HG03280 (cell line): ENCODE measurements at regions not wholly inside any gene's neighbourhood (a gene's known extent, or its start where the extent isn't known, plus 50 kb on each side); places are given as distances from the start of the nearest gene placed in this dataset.
"Not testable (repeated sequence)": the region's sequence is repeated elsewhere in the genome, so short reads cannot be mapped to it uniquely, and the experiment has no call there.

Source experiments
- ATAC-seq: cut with Tn5 transposase; IDR thresholded peaks from one replicate; pipeline ENCODE4 v1.9.1; 2021; ENCODE audit warnings: mild to moderate bottlenecking, moderate library complexity; ENCODE audit not compliant: unreplicated experiment

DNA sequence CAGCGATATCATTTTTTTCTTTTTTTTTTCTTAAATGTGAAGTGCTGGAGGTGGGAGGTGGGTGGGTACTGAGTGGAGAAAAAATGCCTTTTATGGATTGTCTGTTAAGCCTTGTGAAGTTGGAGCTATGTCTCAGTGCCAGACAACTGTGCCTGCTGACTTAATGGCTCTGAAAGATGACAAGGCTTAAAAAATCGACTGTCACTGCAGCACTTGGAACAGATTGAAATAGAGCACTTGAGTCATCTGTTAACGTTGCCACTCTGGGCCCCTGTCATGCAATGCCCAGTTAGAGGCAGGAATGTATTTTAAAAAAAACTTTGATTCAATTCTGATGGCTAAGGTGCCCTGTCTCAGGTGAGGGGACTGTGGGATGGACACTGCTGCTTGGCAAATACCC, 108.2 kb upstream of the HS3ST2 start:
- ATAC-seq, result no peak

DNA sequence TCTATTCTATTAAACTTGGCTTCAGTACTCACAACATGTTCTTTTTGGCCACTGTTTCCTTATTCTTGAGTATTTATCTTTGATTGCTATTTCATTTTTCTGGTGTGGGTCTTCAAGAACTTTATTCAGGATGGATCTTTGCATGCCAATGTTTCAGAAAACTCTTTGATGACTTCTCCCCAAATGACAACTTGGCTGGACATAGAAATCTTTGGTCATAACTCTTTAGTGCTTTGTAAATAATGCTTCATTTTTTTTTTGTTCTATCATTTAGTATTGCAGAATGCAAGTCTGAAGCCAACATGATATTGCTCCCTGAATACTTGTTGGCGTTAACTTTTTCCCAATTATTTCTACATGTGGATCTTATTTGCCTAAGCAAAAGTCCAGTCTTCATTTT, 103.6 kb upstream of the HS3ST2 start:
- no peak for ATAC-seq

DNA sequence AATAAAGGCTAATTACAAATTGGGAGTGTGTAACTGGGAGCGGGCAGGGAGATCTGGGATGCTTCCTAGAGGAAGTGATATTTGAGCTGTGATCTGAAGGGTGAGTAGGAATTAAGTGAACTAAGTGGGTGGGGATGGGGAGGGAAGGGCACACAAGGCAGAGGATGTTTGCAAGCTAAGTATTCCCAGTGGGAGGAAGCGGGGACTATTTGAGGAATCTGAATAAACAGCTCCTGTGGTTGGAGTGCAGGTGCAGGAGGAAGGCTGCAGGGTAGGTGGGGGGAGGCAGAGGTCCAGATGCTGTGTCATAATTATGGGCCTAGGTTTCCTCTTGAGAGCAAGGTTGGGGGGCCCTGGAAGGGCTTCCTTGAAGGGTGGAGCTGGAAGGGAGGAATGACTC, 102.1 kb upstream of the HS3ST2 start:
- ATAC-seq, result no peak

DNA sequence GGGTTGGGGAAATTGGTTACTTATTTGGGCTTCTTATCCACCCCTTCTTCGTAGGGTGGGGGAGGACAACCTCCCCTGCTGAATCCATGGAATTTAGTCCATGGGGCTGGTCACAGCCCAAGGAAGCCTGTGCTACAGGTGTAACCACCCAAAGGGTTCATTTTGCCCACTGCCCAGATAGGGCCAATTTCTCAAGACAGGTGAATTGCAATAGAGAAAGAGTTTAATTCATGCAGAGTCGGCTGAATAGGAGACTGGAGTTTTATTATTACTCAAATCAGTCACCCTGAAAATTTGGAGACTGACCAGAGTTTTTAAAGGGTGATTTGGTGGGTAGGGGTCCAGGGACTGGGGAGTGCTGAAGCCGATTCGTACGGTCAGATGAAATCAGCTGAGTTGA, 101.5 kb upstream of the HS3ST2 start:
- ATAC-seq, result no peak

DNA sequence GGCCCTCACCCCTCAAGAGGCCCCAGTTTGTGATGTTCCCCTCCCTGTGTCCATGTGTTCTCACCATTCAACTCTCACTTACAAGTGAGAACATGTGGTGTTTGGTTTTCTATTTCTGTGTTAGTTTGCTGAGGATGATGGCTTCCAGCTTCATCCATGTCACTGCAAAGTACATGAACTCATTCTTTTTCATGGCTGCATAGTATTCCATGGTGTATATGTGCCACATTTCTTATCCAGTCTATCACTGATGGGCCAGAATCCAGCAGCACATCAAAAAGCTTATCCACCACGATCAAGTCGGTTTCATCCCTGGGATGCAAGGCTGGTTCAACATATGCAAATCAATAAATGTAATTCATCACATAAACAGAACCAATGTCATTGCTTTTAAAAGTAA, 95.4 kb upstream of the HS3ST2 start:
- not testable (repeated sequence) for ATAC-seq

DNA sequence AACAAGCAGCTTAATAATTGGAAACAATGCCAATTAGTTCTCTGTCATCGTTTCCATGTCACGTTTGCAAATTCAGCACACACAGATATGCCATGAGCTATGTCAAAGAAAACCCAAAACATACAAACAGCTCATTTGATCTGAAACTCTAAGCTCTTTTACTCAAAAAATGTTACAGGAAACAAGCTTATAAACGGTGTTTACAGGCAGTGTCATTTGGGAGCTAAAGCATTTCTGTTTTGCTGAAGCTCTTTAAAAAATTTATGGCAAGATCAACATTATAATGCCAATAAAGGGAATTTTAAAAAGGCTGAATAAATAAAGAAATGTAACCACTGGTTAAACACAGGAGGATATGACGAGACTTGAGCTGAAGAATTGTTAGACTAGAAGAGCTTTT, 94.0 kb upstream of the HS3ST2 start:
- no peak for ATAC-seq

DNA sequence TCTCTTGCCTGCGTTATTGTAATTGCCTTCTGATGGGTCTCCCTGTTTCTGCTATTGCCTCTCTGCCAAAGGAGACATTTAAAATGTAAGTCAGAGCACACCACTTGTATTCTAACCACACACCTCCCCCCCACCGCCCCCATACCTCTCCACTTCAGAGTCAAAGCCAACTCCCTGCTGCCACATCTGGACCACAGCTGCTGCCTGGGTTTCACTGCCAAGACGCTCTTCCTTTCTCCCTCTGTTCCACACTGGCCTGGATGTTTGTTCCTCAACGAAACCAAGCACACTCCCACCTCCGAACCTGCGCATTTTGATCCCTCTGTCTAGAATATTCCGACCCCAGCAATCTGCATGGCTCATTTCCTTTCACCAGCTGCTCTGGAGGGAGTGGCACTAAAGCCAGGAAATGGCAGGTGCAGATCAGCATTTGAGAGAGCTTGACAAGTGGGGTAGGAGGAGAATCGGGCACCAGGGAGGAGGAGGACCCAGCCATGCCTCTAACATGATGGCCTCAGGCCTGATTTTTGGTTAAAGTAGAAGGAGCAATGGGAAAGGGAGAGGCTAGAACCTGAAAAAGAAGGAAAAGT, 92.4 kb upstream of the HS3ST2 start:
- ATAC-seq, result no peak

DNA sequence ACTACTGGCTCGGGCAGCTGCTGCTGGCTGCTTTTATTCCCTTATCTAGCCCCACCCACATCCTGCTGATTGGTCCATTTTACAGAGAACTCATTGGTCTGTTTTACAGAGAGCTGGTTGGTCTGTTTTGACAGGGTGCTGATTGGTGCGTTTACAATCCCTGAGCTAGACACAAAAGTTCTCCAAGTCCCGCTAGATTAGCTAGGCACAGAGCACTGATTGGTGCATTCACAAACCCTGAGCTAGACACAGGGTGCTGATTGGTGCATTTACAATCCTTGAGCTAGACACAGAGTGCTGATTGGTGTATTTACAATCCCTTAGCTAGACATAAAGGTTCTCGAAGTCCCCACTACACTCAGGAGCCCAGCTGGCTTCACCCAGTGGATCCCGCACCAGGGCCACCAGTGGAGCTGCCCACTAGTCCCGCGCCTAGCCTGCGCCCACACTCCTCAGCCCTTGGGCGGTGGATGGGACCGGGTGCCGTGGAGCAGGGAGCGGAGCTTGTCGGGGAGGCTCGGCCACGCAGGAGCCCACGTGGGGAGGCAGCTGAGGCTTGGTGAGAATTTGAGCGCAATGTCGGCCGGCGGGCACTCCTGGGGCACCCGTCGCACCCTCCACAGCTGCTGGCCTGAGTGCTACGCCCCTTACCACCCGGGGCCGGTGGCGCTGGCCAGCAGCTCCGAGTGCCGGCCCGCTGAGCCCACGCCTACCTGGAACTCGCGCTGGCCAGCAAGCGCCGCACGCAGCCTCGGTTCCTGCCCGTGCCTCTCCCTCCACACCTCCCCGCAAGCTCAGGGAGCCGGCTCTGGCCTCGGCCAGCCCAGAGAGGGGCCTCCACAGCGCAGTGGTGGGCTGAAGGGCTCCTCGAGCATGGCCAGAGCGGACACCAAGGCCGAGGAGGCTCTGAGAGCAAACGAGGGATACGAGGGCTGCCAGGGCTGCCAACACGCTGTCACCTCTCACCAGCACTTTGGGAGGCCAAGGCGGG, 91.1 kb upstream of the HS3ST2 start:
- ATAC-seq, result not testable (repeated sequence)

DNA sequence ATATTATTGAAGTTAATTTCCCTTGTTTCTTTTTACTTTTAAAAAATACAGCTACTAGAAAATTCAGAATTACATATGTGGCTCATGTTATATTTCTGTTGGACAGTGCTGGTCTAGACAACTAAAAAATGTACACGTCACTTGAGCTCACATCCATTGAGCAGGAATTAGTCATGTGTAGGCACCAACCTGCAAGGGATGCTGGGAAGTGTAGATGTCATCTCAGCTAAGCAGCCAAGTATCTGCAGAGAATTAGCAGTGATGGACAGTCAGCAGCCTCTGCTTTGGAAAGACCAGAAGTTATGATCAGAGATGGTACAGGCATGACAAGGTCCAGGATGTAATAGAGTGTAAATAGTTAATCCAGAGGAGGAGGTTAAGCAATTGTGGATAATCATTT, 87.1 kb upstream of the HS3ST2 start:
- ATAC-seq, result no peak

DNA sequence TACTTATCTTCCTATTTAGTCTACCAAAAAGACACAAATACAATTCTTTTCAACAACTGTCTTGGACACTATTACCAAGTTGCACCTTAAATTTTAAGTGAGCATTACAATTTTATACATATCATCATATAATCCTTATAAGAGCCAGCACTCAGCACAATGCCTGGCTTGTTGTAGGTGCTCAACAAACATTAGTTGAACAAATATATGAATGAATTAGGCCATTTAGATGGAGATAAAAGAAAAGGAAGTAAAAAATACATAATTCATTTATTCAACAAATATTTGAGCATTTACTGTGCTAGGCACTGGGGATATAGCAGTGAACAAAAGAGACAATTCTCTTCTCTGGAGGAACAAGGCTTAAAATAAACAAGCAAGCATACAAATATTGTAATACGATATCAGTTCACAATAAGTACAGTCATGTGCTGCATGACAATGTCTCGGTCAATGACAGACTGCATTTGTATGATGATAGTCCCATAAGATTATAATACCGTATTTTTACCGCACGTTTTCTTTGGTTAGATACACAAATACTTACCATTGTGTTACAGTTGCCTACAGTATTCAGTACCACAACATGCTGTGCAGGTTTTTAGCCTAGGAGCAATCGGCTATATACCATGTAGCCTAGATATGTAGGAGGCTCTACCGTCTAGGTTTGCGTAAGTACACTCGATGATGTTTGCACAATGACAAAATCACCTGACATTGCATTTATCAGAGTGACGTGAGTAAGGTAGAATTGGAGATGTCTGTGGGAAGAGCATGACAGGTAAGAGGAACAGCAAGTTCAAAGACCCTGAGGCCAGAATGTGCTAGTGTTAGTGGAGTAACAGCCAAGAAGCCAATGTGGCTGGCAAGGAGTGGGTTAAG, 86.4 kb upstream of the HS3ST2 start:
- ATAC-seq, result no peak

DNA sequence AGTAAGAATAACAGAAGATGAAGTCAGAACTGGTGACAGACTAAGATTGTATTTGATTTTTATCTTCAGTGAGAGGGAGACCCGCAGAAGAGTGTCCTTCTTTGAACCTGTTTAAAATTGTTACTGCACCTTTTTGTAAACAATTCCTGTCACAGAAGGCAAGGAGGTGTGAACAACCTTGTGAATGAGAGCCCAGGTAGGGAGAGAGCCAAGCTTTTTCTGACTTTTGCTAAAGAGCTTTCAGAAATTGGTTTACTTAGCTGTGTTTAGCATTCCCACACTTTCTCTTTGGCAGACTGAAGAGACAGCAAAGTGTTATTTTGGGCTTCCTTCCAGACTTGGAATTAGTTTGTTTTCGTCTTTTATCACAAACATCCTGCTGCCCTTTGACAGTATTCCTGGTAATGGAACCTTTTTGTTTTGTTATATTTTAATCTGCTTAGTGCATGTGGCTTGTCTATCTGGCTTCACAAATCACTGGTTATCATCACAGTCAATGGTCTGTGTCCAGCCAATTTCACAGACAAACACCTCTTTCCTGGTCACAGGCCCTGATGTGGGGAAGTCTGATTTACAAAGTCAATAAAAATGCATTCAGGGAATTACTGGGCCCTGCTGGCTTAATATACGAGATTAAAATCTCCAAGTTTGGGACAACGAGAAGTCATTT, 85.7 kb upstream of the HS3ST2 start:
- ATAC-seq, result no peak

DNA sequence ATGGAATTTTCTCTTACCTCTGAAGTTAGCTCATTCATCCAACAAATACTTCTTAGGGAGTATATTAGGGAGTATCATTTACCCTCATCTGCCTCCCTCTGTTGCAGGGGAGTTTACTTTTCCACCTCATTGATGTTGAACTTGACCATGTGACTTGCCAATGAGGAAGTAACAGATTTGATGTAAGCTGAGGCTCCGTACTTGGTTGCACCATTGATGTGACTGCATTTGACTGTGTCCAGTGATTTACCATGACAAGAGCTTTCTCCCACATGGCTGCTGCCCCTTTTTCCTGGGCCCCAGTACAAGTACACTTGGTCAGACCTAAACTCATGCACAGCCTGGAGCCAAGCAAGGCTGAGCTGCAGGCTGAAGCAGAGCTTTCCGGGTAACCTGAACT, 81.6 kb upstream of the HS3ST2 start:
- ATAC-seq, result no peak

DNA sequence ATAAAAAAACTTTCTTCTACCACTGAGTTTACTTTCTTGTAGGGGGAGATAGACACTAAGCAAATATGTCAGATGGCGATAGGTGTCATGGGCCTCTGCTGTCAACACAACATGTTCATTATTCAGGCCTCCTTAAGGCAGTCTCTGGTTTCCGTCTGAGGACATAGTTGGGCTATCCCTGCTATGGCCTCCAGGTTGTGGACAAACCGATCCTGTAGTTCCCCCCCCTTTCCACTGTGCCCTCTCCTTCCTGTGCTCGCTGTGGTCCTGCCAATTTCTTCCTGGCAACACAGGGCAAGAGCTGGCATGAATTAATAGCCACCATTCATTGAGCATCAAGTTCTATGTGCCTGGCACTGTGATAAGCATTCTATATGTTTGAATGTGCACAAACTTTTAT, 81.0 kb upstream of the HS3ST2 start:
- no peak for ATAC-seq

DNA sequence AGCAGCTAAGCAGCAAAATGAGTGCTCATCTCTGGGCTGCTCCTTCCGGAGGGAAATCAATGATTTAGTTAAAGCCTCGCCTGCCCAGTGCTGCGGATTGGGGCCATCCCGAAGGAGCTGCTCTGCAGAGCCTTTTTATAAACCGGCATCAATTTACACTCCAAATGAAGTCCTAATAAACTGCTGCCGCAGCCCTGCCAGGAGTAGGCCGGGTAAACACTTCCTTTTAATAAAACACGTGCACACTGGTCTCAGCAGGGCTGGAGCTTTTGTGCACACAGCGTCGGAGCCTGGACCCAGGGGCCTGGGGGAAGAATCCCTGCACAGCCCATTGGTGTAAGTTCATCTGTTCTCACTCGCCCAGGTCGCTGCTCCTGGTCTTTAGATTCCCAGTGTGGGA, 79.6 kb upstream of the HS3ST2 start:
- ATAC-seq, result no peak

DNA sequence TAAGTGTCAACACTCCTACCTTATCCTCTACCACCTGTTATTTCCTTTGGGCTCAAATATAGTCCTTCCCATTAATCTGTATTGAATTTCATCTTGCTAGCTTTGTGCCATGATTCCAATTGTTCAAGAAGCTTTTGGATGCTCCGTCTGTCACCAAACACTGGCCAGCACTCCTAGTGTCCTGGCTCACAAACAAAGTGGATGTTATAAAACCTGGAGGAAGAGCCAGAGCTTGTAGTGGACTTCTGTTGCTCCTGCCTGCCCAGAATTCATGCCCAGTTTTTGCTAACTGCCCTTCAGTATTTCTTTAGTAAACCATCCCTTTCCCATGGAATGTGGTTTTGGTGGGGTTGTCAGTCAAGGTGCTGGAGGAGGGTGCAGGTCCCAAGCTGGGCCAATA, 77.2 kb upstream of the HS3ST2 start:
- ATAC-seq, result no peak

DNA sequence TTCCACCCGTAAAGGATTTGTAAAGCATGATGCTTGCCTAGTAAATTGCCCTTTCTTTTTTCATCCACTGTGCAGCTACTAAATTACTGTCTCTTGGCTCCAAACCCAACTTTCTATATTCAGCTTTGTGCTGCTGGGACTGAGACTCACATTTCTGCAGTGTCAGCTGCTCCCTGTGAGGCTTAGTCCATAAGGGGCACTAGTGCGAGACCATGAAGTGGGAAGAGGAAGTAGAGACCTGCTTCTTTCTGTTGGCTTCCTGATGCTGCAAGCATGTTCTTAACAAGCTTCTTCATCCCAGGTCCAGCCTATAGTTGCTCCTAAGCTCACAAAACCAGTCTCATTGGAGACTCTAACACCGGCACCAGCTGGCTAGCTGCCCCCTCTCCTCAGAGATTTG, 74.9 kb upstream of the HS3ST2 start:
- no peak for ATAC-seq

DNA sequence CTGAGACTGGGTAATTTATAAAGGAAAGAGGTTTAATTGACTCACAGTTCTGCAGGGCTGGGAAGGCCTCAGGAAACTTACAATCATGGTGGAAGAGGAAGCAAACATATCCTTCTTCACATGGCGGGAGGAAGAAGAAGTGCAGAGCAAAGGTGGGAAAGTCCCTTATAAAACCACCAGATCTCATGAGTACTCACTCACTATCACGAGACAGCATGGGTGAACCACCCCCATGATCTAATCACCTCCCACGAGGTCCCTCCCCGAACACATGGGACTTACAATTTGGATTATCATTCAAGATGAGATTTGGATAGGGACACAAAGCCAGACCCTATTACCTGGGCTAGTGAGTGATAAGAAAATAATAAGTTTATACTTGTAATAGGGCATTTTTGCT, 70.6 kb upstream of the HS3ST2 start:
- ATAC-seq, result no peak

DNA sequence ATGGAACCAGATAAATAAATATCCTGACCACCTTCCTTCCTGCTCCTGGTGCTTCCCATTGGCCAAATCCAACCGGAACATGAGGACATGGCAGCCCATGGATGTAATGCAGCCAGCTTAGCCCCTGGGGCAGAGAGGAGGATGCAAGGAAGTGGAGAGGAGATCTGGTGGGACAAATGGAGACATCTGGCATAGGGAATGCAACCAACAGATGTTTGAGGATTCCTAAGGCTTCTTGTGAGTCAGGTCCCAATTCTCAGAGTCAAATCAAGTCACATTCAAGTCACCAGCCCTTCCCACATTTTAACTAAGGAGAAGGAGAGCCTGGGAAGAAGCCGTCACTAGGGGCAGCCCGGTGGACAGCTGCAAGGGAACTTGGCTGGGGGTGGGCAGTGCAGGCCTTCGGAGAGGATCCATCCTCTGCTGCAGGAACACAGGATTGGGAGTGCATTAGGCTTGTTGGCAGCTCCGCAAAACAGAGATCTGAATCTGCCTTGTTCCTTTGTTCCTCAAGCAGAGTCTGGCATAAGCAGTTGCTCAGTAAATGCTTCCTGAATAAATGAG, 62.8 kb upstream of the HS3ST2 start:
- no peak for ATAC-seq

DNA sequence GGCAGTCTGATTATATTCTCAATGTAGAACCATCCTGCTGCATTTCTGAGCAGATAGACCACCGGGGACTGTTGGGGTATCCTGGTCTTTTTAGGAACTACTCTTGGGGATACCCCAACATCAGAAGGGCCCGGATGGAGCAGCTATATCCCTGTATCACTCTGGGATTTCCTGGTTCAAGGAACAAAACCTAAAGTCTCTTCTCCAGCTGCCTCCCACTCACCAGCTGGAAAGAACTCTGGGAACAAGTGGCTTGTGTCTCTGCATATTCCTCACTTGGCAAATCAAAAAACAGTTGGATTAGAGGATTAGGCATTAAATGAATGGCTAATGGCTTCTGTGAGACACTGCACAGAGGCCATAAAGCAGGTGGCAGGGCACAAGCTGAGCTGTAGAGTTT, 62.3 kb upstream of the HS3ST2 start:
- no peak for ATAC-seq

DNA sequence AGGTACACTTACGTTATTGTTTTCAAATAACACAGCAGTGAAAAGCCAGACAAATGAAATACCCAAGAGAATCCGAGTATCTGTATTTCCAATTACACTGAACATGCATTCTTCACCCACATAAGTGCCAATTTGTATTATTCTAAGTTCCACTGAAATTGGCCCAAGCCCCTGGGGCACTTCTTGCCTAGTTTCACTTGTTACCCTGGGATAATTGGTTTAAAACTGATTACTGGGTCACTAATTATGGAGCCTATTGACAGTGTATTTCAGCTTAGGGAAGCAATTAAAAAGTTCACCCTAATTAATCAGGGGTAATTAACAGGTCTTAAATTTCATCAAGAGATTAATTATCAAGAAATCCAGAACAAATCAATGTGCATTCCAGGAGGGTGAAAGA, 60.5 kb upstream of the HS3ST2 start:
- ATAC-seq, result no peak

DNA sequence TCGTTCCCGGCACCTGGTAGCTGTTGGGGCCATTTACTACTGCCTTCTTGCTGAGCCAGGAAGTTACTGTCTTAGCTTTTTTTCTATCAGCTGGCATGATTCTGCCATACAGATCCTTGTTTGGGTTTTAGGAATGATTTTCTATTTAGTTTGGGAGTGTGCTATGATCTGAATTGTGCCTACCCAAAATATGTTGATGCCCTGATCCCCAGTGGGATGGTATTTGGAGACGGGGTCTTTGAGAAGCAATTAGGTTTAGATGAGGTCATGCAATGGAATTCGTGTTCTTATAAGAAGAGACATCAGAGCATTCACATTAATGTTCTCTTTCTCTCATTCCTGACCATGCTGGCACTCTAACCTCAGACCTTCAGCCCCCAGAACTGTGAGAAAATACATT, 59.4 kb upstream of the HS3ST2 start:
- no peak for ATAC-seq
